ENCODE measurements at regions not wholly inside any gene's neighbourhood (a gene's known extent, or its start where the extent isn't known, plus 50 kb on each side); places are given as distances from the start of the nearest gene placed in this dataset.

GRCh38 chr10:3898821-3899220 lies 113.8 kb upstream of the KLF6 start:
- Histone ChIP-seq H3K9me3 (ENCODE audit: control insufficient read depth in 5 of 5, low read length in 5 of 5) (no peaks in the 10 kb centered on the region), H3K9ac (ENCODE audit: low read length in 5 of 5) (no peak overlapping the region), H3K36me3 (ENCODE audit: control insufficient read depth in 5 of 5, insufficient read depth in 5 of 5, low read length in 5 of 5) (no peaks in the 10 kb centered on the region), H3K27ac (ENCODE audit: low read depth, low read length) (no peak overlapping the region), H3K27me3 (ENCODE audit: control insufficient read depth in 5 of 5, insufficient read depth in 4 of 5, low read length in 5 of 5) (no peaks in the 10 kb centered on the region), H3K4me1 (ENCODE audit: control insufficient read depth in 5 of 5, insufficient read depth in 5 of 5, low read length in 5 of 5) (peaks cover 0 to 14% (median 0%) of the 10 kb centered on the region in 5 donors), H3K4me3 (ENCODE audit: low read depth in 1 of 5, low read length in 5 of 5) (no peak overlapping the region)

DNA sequence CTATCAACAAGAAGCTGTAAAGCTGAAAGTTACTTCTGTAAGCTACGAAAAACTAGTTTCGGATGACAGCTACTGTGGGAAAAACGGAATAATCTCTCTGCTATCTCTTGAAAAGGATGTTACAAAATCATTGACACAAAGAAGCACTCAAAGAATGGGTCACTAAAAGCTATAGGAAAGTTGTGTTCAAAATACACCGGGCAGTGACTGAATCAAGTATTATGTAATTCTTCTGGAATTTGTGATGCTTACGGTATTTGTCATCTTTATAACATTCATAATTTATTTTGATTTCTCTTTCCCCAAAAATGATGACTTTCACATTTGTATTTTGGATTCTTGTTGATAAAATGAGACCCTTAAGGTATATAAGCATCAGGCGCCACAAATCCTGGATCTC lies 112.1 kb upstream of the KLF6 start:
- Histone ChIP-seq H3K9me3 (ENCODE audit: control insufficient read depth in 5 of 5, low read length in 5 of 5) (no peaks in the 10 kb centered on the region), H3K27me3 (ENCODE audit: control insufficient read depth in 5 of 5, insufficient read depth in 4 of 5, low read length in 5 of 5) (no peaks in the 10 kb centered on the region), H3K36me3 (ENCODE audit: control insufficient read depth in 5 of 5, insufficient read depth in 5 of 5, low read length in 5 of 5) (no peaks in the 10 kb centered on the region), H3K27ac (ENCODE audit: low read depth, low read length) (peak overlapping the region; percentile 3), H3K4me1 (ENCODE audit: control insufficient read depth in 5 of 5, insufficient read depth in 5 of 5, low read length in 5 of 5) (peaks cover 0 to 7% (median 0%) of the 10 kb centered on the region in 5 donors), H3K4me3 (ENCODE audit: low read depth in 1 of 5, low read length in 5 of 5) (no peak overlapping the region), H3K9ac (ENCODE audit: low read length in 5 of 5) (no peak overlapping the region)

- H3K27me3 ChIP-seq (ENCODE audit: control insufficient read depth in 5 of 5, insufficient read depth in 4 of 5, low read length in 5 of 5) = no peaks in the 10 kb centered on the region
- peaks cover 0 to 7% (median 0%) of the 10 kb centered on the region in 5 donors for H3K4me1 ChIP-seq (ENCODE audit: control insufficient read depth in 5 of 5, insufficient read depth in 5 of 5, low read length in 5 of 5)
- no peaks in the 10 kb centered on the region for H3K36me3 ChIP-seq (ENCODE audit: control insufficient read depth in 5 of 5, insufficient read depth in 5 of 5, low read length in 5 of 5)
- H3K4me3 ChIP-seq (ENCODE audit: low read depth in 1 of 5, low read length in 5 of 5) = no peak overlapping the region
- no peaks in the 10 kb centered on the region for H3K9me3 ChIP-seq (ENCODE audit: control insufficient read depth in 5 of 5, low read length in 5 of 5)
- H3K9ac ChIP-seq (ENCODE audit: low read length in 5 of 5) = no peak overlapping the region
- no peak overlapping the region for H3K27ac ChIP-seq (ENCODE audit: low read depth, low read length)
Observed at GRCh38 chr10:3896161-3896560, 111.2 kb upstream of the KLF6 start.

- Histone ChIP-seq H3K27ac (ENCODE audit: low read depth, low read length) (no peak overlapping the region), H3K4me3 (ENCODE audit: low read depth in 1 of 5, low read length in 5 of 5) (no peak overlapping the region)
Observed at GRCh38 chr10:3895045-3895631, 110.1 kb upstream of the KLF6 start.

GRCh38 chr10:3893901-3894563 lies 109.0 kb upstream of the KLF6 start:
- H3K36me3 ChIP-seq (ENCODE audit: control insufficient read depth in 5 of 5, insufficient read depth in 5 of 5, low read length in 5 of 5) = no peaks in the 10 kb centered on the region
- H3K27me3 ChIP-seq (ENCODE audit: control insufficient read depth in 5 of 5, insufficient read depth in 4 of 5, low read length in 5 of 5) = no peaks in the 10 kb centered on the region
- no peak overlapping the region for H3K4me3 ChIP-seq (ENCODE audit: low read depth in 1 of 5, low read length in 5 of 5)
- no peak overlapping the region for H3K27ac ChIP-seq (ENCODE audit: low read depth, low read length)
- no peaks in the 10 kb centered on the region for H3K9me3 ChIP-seq (ENCODE audit: control insufficient read depth in 5 of 5, low read length in 5 of 5)
- H3K9ac ChIP-seq (ENCODE audit: low read length in 5 of 5) = no peak overlapping the region
- peaks cover 0 to 7% (median 0%) of the 10 kb centered on the region in 5 donors for H3K4me1 ChIP-seq (ENCODE audit: control insufficient read depth in 5 of 5, insufficient read depth in 5 of 5, low read length in 5 of 5)

More at GRCh38 chr10:3895045-3895631, 110.1 kb upstream of the KLF6 start:
- Histone ChIP-seq H3K4me1 (ENCODE audit: control insufficient read depth in 5 of 5, insufficient read depth in 5 of 5, low read length in 5 of 5) (peaks cover 0 to 7% (median 0%) of the 10 kb centered on the region in 5 donors), H3K9ac (ENCODE audit: low read length in 5 of 5) (no peak overlapping the region), H3K36me3 (ENCODE audit: control insufficient read depth in 5 of 5, insufficient read depth in 5 of 5, low read length in 5 of 5) (no peaks in the 10 kb centered on the region), H3K9me3 (ENCODE audit: control insufficient read depth in 5 of 5, low read length in 5 of 5) (no peaks in the 10 kb centered on the region), H3K27me3 (ENCODE audit: control insufficient read depth in 5 of 5, insufficient read depth in 4 of 5, low read length in 5 of 5) (no peaks in the 10 kb centered on the region)

DNA sequence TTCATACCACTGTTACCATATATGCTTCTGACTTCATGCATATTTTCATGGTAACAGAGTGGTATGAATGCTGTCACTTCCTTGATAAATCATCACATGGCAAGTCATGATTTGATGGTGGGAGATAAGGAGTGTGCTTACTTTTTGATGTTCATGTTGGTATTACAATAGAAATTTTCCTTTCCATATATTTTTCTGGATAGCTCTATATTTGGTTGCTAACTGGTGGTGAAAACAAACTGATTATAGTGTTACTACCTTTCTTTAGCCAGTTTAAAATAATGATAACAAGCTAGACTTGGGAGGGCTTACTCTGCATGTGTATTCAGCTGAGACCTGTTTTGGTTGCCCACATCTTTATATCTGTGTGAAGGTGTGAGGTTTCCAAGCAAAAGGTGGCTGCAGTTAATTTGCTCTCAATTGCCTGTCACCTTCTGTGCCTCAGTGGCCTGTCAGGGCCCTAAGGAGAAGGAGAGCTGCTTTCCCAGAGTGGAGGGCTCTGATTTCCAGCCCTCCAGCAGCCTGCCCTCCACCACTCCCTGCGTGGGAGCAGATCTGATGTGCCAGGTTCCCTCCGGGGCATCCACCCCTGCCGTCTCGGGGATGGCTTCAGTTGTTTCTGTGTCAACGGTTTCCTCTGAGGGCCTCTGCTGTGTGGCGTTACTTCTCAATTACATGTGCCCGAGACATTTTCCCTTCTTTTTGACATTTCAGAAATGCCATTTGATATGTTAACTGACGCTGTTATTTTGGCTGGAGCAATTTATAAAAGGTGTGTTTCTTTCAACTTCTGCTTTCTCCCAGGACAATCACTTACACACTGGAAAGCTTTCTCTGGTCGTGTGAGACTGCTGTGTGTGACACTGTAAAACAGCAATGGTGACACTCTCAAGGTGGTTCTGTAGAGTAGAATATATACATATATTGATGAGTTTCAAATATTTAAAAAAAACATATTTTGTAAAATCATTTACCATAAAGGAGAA lies 107.7 kb upstream of the KLF6 start:
- no peaks in the 10 kb centered on the region for H3K36me3 ChIP-seq (ENCODE audit: control insufficient read depth in 5 of 5, insufficient read depth in 5 of 5, low read length in 5 of 5)

GRCh38 chr10:3891396-3891795 lies 106.4 kb upstream of the KLF6 start:
- Histone ChIP-seq H3K4me3 (ENCODE audit: low read depth in 1 of 5, low read length in 5 of 5) (no peak overlapping the region), H3K27ac (ENCODE audit: low read depth, low read length) (no peak overlapping the region), H3K36me3 (ENCODE audit: control insufficient read depth in 5 of 5, insufficient read depth in 5 of 5, low read length in 5 of 5) (no peaks in the 10 kb centered on the region), H3K4me1 (ENCODE audit: control insufficient read depth in 5 of 5, insufficient read depth in 5 of 5, low read length in 5 of 5) (peaks cover 7 to 26% (median 17%) of the 10 kb centered on the region in 5 donors), H3K9me3 (ENCODE audit: control insufficient read depth in 5 of 5, low read length in 5 of 5) (no peaks in the 10 kb centered on the region), H3K27me3 (ENCODE audit: control insufficient read depth in 5 of 5, insufficient read depth in 4 of 5, low read length in 5 of 5) (no peaks in the 10 kb centered on the region), H3K9ac (ENCODE audit: low read length in 5 of 5) (no peak overlapping the region)

More for the DNA sequence above, 107.7 kb upstream of the KLF6 start:
- H3K4me1 ChIP-seq (ENCODE audit: control insufficient read depth in 5 of 5, insufficient read depth in 5 of 5, low read length in 5 of 5) = peaks cover 0 to 12% (median 4%) of the 10 kb centered on the region in 5 donors
- no peak overlapping the region for H3K9ac ChIP-seq (ENCODE audit: low read length in 5 of 5)
- H3K4me3 ChIP-seq (ENCODE audit: low read depth in 1 of 5, low read length in 5 of 5) = no peak overlapping the region
- H3K9me3 ChIP-seq (ENCODE audit: control insufficient read depth in 5 of 5, low read length in 5 of 5) = no peaks in the 10 kb centered on the region
- no peak overlapping the region for H3K27ac ChIP-seq (ENCODE audit: low read depth, low read length)
- no peaks in the 10 kb centered on the region for H3K27me3 ChIP-seq (ENCODE audit: control insufficient read depth in 5 of 5, insufficient read depth in 4 of 5, low read length in 5 of 5)

GRCh38 chr10:3890602-3891352 lies 105.8 kb upstream of the KLF6 start:
- no peak overlapping the region for H3K4me3 ChIP-seq (ENCODE audit: low read depth in 1 of 5, low read length in 5 of 5)
- H3K9me3 ChIP-seq (ENCODE audit: control insufficient read depth in 5 of 5, low read length in 5 of 5) = no peaks in the 10 kb centered on the region
- H3K9ac ChIP-seq (ENCODE audit: low read length in 5 of 5) = no peak overlapping the region
- no peaks in the 10 kb centered on the region for H3K36me3 ChIP-seq (ENCODE audit: control insufficient read depth in 5 of 5, insufficient read depth in 5 of 5, low read length in 5 of 5)
- no peaks in the 10 kb centered on the region for H3K27me3 ChIP-seq (ENCODE audit: control insufficient read depth in 5 of 5, insufficient read depth in 4 of 5, low read length in 5 of 5)
- H3K4me1 ChIP-seq (ENCODE audit: control insufficient read depth in 5 of 5, insufficient read depth in 5 of 5, low read length in 5 of 5) = peaks cover 7 to 26% (median 17%) of the 10 kb centered on the region in 5 donors
- H3K27ac ChIP-seq (ENCODE audit: low read depth, low read length) = no peak overlapping the region

DNA sequence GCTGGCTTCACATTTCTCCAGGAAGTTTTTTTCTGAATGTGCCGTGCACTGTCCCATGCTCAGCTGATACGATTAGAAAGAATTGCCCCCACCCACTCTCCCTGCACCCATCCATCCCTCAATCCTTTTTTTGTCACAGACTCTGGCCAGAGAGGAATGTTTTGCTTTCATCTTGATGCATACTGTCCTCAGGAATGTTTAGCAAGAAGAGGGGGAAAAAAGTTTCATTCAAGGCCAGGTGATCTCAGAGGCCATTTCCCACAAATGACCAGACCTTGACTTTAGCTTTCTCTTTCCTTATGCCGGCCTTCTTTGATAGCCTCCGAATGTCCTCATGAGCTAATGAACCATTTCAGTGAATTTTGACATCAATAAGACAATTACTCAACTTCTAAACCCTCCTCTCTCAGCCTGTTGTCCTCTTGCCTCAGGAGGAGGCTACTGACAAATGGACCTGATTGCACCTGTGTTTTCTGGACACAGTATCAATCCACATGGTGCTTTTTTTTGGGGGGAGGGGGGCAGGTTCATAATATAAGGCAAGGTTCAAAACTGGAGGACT lies 105.0 kb upstream of the KLF6 start:
- Histone ChIP-seq H3K9me3 (ENCODE audit: control insufficient read depth in 5 of 5, low read length in 5 of 5) (no peaks in the 10 kb centered on the region), H3K27me3 (ENCODE audit: control insufficient read depth in 5 of 5, insufficient read depth in 4 of 5, low read length in 5 of 5) (no peaks in the 10 kb centered on the region), H3K36me3 (ENCODE audit: control insufficient read depth in 5 of 5, insufficient read depth in 5 of 5, low read length in 5 of 5) (no peaks in the 10 kb centered on the region), H3K9ac (ENCODE audit: low read length in 5 of 5) (no peak overlapping the region), H3K4me1 (ENCODE audit: control insufficient read depth in 5 of 5, insufficient read depth in 5 of 5, low read length in 5 of 5) (peaks cover 7 to 26% (median 17%) of the 10 kb centered on the region in 5 donors), H3K4me3 (ENCODE audit: low read depth in 1 of 5, low read length in 5 of 5) (no peak overlapping the region), H3K27ac (ENCODE audit: low read depth, low read length) (no peak overlapping the region)
